GM23338 (cell line): ENCODE measurements at regions not wholly inside any gene's neighbourhood (a gene's known extent, or its start where the extent isn't known, plus 50 kb on each side); places are given as distances from the start of the nearest gene placed in this dataset.

Experiments used
- ATAC-seq: fragments of 200-7000 bp; cut with Tn5 transposase; 3 replicates; pipeline ENCODE4 v1.9.1; 2020
- DNase-seq: peaks from one replicate; pipeline ENCODE4 v3.0.0-alpha.2; 2015; ENCODE audit warnings: low spot score
- H2AFZ ChIP-seq: fragments of 200-600 bp; sonication (generic); 2 replicates; pipeline ENCODE4 v1.8.0; 2016; ENCODE audit warnings: antibody characterized with exemption, mild to moderate bottlenecking, moderate library complexity
- H3F3A ChIP-seq: fragments of 200-600 bp; sonication (generic); replicated peaks from 2 replicates; pipeline ENCODE4 v1.8.0; 2017; ENCODE audit warnings: antibody characterized with exemption, mixed run types, low read depth
- H3K27ac ChIP-seq: fragments of 200-600 bp; sonication (generic); 2 replicates; pipeline ENCODE4 v1.6.1; 2016; ENCODE audit warnings: low read depth
- H3K27me3 ChIP-seq: fragments of 200-600 bp; sonication (generic); 2 replicates; pipeline ENCODE4 v1.8.0; 2016; ENCODE audit warnings: mild to moderate bottlenecking, mixed run types, moderate library complexity; ENCODE audit not compliant: insufficient read depth
- H3K36me3 ChIP-seq: fragments of 200-600 bp; sonication (generic); 2 replicates; pipeline ENCODE4 v1.8.0; 2016; ENCODE audit warnings: mild to moderate bottlenecking; ENCODE audit not compliant: insufficient read depth
- H3K4me1 ChIP-seq: fragments of 200-600 bp; sonication (generic); 2 replicates; pipeline ENCODE4 v1.8.0; 2016; ENCODE audit warnings: mild to moderate bottlenecking, moderate library complexity; ENCODE audit not compliant: insufficient read depth
- H3K4me2 ChIP-seq: fragments of 200-600 bp; sonication (generic); 2 replicates; pipeline ENCODE4 v1.7.1; 2017; ENCODE audit warnings: mixed run types
- H3K4me3 ChIP-seq: fragments of 200-600 bp; sonication (generic); 2 replicates; pipeline ENCODE4 v1.6.1; 2016; ENCODE audit warnings: mixed run types
- H3K79me2 ChIP-seq: fragments of 200-600 bp; sonication (generic); replicated peaks from 2 replicates; pipeline ENCODE4 v1.8.0; 2017; ENCODE audit warnings: mild to moderate bottlenecking; ENCODE audit not compliant: insufficient read depth
- H3K9me2 ChIP-seq: fragments of 200-600 bp; sonication (generic); 2 replicates; pipeline ENCODE4 v1.8.0; 2017; ENCODE audit not compliant: insufficient read depth
- H4K20me1 ChIP-seq: fragments of 200-600 bp; sonication (generic); replicated peaks from 2 replicates; pipeline ENCODE4 v1.8.0; 2017; ENCODE audit warnings: mild to moderate bottlenecking; ENCODE audit not compliant: insufficient read depth
- H3K27ac Mint-ChIP-seq: 2 replicates; pipeline ENCODE4 v1.8.0; 2020; ENCODE audit warnings: inconsistent platforms, mild to moderate bottlenecking, moderate library complexity, mixed read lengths
- H3K27me3 Mint-ChIP-seq: 3 replicates; pipeline ENCODE4 v1.8.0; 2022; ENCODE audit warnings: low read depth, mild to moderate bottlenecking, moderate library complexity, mixed read lengths, inconsistent platforms; ENCODE audit not compliant: insufficient read depth, poor library complexity
- H3K36me3 Mint-ChIP-seq: 3 replicates; pipeline ENCODE4 v1.8.0; 2021; ENCODE audit warnings: low read depth, mild to moderate bottlenecking, inconsistent platforms, moderate library complexity, mixed read lengths
- H3K4me1 Mint-ChIP-seq: 3 replicates; pipeline ENCODE4 v1.8.0; 2020; ENCODE audit warnings: mild to moderate bottlenecking, inconsistent platforms, mixed read lengths
- H3K4me3 Mint-ChIP-seq: 3 replicates; pipeline ENCODE4 v1.8.0; 2021; ENCODE audit warnings: moderate library complexity, mild to moderate bottlenecking, inconsistent platforms, mixed read lengths
- H3K9me3 Mint-ChIP-seq: 3 replicates; pipeline ENCODE4 v1.8.0; 2020; ENCODE audit warnings: moderate library complexity, mild to moderate bottlenecking, inconsistent platforms, mixed read lengths
- CREB1 ChIP-seq: fragments of 250-450 bp; sonication (Bioruptor Pico); IDR thresholded peaks from 2 replicates; pipeline ENCODE4 v1.5.0; 2020; ENCODE audit warnings: low read depth, mild to moderate bottlenecking, moderate library complexity
- ETS1 ChIP-seq: IDR thresholded peaks from 2 replicates; pipeline ENCODE4 v1.6.1; 2016; ENCODE audit warnings: antibody characterized with exemption
- EZH2 ChIP-seq: fragments of 200-600 bp; sonication (generic); IDR thresholded peaks from one replicate; pipeline ENCODE4 v1.8.0; 2017; ENCODE audit warnings: antibody characterized with exemption, mild to moderate bottlenecking, low read depth; ENCODE audit not compliant: unreplicated experiment
- EZH2phosphoT487 ChIP-seq: fragments of 200-600 bp; sonication (generic); IDR thresholded peaks from one replicate; pipeline ENCODE4 v1.8.1; 2018; ENCODE audit warnings: antibody characterized with exemption; ENCODE audit not compliant: unreplicated experiment
- JUNB ChIP-seq: IDR thresholded peaks from one replicate; pipeline ENCODE4 v1.6.1; 2016; ENCODE audit warnings: antibody characterized with exemption; ENCODE audit not compliant: unreplicated experiment
- NANOG ChIP-seq: IDR thresholded peaks from 2 replicates; pipeline ENCODE4 v1.6.1; 2016; ENCODE audit warnings: antibody characterized with exemption, borderline replicate concordance
- POLR2AphosphoS5 ChIP-seq: IDR thresholded peaks from 2 replicates; pipeline ENCODE4 v1.6.1; 2016; ENCODE audit warnings: antibody characterized with exemption, low read depth
- STAT1 ChIP-seq: IDR thresholded peaks from one replicate; pipeline ENCODE4 v1.6.1; 2016; ENCODE audit warnings: antibody characterized with exemption; ENCODE audit not compliant: unreplicated experiment
- ZNF114 ChIP-seq: fragments of 250-450 bp; sonication (Bioruptor Pico); IDR thresholded peaks from 2 replicates; pipeline ENCODE4 v1.5.0; 2020; ENCODE audit warnings: mild to moderate bottlenecking, moderate library complexity
- ZNF331 ChIP-seq: fragments of 250-450 bp; sonication (Bioruptor Pico); IDR thresholded peaks from 2 replicates; pipeline ENCODE4 v1.5.0; 2020; ENCODE audit warnings: low read depth, mild to moderate bottlenecking, moderate library complexity
- TF ChIP-seq, protein P1 (sequence below): fragments of 250-450 bp; sonication (Bioruptor Pico); IDR thresholded peaks from 2 replicates; pipeline ENCODE4 v1.5.0; 2020; ENCODE audit warnings: mild to moderate bottlenecking, moderate library complexity
- TF ChIP-seq, protein P2 (sequence below): IDR thresholded peaks from one replicate; pipeline ENCODE4 v1.6.1; 2018; ENCODE audit warnings: antibody characterized with exemption; ENCODE audit not compliant: unreplicated experiment
- TF ChIP-seq, protein P3 (sequence below), 2 experiments: fragments of 200-600 bp in 1 of 2; sonication (generic) in 1 of 2; conservative IDR thresholded peaks; 2 replicates each; pipeline versions ENCODE4 v1.5.1 to v1.6.1; 2016 to 2017; ENCODE audit warnings: antibody characterized with exemption in 2 of 2, low read depth in 2 of 2, mild to moderate bottlenecking in 2 of 2, moderate library complexity in 1 of 2

GRCh38 chr12:24015833-24016160 lies 66.3 kb upstream of the SOX5 start:
- Histone ChIP-seq H3F3A (no peaks in the 10 kb centered on the region), H2AFZ (no peak overlapping the region), H3K27me3 (peaks cover 44% of the 10 kb centered on the region), H4K20me1 (no peaks in the 10 kb centered on the region; the same call in 1 of the 2 replicates), H3K27ac (no peak overlapping the region), H3K4me1 (peaks cover 8% of the 10 kb centered on the region; the same call in 1 of the 2 replicates), H3K36me3 (no peaks in the 10 kb centered on the region), H3K4me3 (no peak overlapping the region), H3K79me2 (no peaks in the 10 kb centered on the region), H3K4me2 (no peak overlapping the region), H3K9me2 (no peaks in the 10 kb centered on the region)
- Mint-ChIP-seq H3K27ac (no peak overlapping the region), H3K36me3 (no peaks in the 10 kb centered on the region), H3K4me1 (peaks cover 13% of the 10 kb centered on the region; the same call in 2 of the 3 replicates), H3K27me3 (peaks cover 35% of the 10 kb centered on the region), H3K4me3 (no peak overlapping the region), H3K9me3 (no peaks in the 10 kb centered on the region)
- TF ChIP-seq, protein P1, sequence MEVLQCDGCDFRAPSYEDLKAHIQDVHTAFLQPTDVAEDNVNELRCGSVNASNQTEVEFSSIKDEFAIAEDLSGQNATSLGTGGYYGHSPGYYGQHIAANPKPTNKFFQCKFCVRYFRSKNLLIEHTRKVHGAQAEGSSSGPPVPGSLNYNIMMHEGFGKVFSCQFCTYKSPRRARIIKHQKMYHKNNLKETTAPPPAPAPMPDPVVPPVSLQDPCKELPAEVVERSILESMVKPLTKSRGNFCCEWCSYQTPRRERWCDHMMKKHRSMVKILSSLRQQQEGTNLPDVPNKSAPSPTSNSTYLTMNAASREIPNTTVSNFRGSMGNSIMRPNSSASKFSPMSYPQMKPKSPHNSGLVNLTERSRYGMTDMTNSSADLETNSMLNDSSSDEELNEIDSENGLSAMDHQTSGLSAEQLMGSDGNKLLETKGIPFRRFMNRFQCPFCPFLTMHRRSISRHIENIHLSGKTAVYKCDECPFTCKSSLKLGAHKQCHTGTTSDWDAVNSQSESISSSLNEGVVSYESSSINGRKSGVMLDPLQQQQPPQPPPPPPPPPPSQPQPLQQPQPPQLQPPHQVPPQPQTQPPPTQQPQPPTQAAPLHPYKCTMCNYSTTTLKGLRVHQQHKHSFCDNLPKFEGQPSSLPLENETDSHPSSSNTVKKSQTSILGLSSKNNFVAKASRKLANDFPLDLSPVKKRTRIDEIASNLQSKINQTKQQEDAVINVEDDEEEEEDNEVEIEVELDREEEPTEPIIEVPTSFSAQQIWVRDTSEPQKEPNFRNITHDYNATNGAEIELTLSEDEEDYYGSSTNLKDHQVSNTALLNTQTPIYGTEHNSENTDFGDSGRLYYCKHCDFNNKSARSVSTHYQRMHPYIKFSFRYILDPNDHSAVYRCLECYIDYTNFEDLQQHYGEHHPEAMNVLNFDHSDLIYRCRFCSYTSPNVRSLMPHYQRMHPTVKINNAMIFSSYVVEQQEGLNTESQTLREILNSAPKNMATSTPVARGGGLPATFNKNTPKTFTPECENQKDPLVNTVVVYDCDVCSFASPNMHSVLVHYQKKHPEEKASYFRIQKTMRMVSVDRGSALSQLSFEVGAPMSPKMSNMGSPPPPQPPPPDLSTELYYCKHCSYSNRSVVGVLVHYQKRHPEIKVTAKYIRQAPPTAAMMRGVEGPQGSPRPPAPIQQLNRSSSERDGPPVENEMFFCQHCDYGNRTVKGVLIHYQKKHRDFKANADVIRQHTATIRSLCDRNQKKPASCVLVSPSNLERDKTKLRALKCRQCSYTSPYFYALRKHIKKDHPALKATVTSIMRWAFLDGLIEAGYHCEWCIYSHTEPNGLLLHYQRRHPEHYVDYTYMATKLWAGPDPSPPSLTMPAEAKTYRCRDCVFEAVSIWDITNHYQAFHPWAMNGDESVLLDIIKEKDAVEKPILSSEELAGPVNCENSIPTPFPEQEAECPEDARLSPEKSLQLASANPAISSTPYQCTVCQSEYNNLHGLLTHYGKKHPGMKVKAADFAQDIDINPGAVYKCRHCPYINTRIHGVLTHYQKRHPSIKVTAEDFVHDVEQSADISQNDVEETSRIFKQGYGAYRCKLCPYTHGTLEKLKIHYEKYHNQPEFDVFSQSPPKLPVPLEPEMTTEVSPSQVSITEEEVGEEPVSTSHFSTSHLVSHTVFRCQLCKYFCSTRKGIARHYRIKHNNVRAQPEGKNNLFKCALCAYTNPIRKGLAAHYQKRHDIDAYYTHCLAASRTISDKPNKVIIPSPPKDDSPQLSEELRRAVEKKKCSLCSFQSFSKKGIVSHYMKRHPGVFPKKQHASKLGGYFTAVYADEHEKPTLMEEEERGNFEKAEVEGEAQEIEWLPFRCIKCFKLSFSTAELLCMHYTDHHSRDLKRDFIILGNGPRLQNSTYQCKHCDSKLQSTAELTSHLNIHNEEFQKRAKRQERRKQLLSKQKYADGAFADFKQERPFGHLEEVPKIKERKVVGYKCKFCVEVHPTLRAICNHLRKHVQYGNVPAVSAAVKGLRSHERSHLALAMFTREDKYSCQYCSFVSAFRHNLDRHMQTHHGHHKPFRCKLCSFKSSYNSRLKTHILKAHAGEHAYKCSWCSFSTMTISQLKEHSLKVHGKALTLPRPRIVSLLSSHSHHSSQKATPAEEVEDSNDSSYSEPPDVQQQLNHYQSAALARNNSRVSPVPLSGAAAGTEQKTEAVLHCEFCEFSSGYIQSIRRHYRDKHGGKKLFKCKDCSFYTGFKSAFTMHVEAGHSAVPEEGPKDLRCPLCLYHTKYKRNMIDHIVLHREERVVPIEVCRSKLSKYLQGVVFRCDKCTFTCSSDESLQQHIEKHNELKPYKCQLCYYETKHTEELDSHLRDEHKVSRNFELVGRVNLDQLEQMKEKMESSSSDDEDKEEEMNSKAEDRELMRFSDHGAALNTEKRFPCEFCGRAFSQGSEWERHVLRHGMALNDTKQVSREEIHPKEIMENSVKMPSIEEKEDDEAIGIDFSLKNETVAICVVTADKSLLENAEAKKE (CRISPR knock-in tag) = no peak
- no peak for TF ChIP-seq JUNB
- TF ChIP-seq NANOG = no peak
- no peak for TF ChIP-seq EZH2phosphoT487
- TF ChIP-seq EZH2 = no peak
- TF ChIP-seq, protein P2, sequence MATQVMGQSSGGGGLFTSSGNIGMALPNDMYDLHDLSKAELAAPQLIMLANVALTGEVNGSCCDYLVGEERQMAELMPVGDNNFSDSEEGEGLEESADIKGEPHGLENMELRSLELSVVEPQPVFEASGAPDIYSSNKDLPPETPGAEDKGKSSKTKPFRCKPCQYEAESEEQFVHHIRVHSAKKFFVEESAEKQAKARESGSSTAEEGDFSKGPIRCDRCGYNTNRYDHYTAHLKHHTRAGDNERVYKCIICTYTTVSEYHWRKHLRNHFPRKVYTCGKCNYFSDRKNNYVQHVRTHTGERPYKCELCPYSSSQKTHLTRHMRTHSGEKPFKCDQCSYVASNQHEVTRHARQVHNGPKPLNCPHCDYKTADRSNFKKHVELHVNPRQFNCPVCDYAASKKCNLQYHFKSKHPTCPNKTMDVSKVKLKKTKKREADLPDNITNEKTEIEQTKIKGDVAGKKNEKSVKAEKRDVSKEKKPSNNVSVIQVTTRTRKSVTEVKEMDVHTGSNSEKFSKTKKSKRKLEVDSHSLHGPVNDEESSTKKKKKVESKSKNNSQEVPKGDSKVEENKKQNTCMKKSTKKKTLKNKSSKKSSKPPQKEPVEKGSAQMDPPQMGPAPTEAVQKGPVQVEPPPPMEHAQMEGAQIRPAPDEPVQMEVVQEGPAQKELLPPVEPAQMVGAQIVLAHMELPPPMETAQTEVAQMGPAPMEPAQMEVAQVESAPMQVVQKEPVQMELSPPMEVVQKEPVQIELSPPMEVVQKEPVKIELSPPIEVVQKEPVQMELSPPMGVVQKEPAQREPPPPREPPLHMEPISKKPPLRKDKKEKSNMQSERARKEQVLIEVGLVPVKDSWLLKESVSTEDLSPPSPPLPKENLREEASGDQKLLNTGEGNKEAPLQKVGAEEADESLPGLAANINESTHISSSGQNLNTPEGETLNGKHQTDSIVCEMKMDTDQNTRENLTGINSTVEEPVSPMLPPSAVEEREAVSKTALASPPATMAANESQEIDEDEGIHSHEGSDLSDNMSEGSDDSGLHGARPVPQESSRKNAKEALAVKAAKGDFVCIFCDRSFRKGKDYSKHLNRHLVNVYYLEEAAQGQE = no peak
- TF ChIP-seq ZNF114 (CRISPR knock-in tag) = no peak
- TF ChIP-seq STAT1 = no peak
- TF ChIP-seq ZNF331 (CRISPR knock-in tag) = no peak
- no peak for TF ChIP-seq ETS1
- no peak for TF ChIP-seq POLR2AphosphoS5
- TF ChIP-seq, protein P3, sequence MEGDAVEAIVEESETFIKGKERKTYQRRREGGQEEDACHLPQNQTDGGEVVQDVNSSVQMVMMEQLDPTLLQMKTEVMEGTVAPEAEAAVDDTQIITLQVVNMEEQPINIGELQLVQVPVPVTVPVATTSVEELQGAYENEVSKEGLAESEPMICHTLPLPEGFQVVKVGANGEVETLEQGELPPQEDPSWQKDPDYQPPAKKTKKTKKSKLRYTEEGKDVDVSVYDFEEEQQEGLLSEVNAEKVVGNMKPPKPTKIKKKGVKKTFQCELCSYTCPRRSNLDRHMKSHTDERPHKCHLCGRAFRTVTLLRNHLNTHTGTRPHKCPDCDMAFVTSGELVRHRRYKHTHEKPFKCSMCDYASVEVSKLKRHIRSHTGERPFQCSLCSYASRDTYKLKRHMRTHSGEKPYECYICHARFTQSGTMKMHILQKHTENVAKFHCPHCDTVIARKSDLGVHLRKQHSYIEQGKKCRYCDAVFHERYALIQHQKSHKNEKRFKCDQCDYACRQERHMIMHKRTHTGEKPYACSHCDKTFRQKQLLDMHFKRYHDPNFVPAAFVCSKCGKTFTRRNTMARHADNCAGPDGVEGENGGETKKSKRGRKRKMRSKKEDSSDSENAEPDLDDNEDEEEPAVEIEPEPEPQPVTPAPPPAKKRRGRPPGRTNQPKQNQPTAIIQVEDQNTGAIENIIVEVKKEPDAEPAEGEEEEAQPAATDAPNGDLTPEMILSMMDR (conservative IDR thresholded peaks at IDR 0.05; ENCODE audit: low read depth in 2 of 2) = no peak
- TF ChIP-seq CREB1 (CRISPR knock-in tag) = no peak
- ATAC-seq (no peak), DNase-seq (no peak)
